ENCODE measurements at regions not wholly inside any gene's neighbourhood (a gene's known extent, or its start where the extent isn't known, plus 50 kb on each side); places are given as distances from the start of the nearest gene placed in this dataset.
"Not testable (repeated sequence)": the region's sequence is repeated elsewhere in the genome, so short reads cannot be mapped to it uniquely, and the experiment has no call there.

DNA sequence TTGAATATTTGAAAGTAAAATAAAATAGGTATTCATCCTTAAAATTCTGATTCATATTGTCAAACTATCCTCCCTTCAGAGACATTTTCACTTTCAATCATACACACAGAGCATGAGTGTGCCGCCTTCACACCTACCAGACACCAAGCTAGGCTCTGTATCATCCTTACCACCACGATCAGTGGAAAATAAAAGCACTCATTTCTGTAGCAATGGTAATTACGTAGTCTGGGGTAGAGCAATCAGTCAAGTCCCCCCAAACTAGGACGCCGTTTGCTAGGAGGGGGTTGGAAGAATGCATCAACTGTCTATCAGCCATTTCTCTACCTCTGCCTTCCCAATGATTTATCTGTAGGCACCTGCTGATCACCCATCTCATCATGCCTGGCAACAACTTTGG lies 84.6 kb upstream of the GRIN2A start:
- H3K4me3 ChIP-seq (ENCODE audit: low read length): no peak overlapping the region
- DNase-seq (ENCODE audit: low read depth, low spot score): no peak

DNA sequence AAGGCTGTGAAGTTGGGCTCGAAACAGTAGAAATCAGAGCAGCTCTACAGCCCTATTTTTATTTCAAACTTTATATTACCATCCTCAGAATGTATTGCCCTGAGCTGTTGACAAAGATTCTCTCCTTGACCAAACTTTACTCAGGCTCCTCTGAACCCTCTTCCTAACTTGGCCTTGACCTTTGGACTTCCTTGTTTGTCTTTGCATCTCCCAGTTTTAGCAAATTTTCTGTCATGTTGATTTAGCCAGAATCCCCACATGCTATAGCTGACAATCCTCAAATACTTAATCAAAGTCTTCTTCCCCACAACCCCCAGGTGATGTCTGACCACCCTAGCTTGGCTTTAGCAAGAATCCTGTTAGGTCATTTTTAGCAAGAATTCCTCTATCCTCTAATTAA lies 87.4 kb upstream of the GRIN2A start:
- no peak for DNase-seq (ENCODE audit: low read depth, low spot score)
- no peak overlapping the region for H3K4me3 ChIP-seq (ENCODE audit: low read length)

DNA sequence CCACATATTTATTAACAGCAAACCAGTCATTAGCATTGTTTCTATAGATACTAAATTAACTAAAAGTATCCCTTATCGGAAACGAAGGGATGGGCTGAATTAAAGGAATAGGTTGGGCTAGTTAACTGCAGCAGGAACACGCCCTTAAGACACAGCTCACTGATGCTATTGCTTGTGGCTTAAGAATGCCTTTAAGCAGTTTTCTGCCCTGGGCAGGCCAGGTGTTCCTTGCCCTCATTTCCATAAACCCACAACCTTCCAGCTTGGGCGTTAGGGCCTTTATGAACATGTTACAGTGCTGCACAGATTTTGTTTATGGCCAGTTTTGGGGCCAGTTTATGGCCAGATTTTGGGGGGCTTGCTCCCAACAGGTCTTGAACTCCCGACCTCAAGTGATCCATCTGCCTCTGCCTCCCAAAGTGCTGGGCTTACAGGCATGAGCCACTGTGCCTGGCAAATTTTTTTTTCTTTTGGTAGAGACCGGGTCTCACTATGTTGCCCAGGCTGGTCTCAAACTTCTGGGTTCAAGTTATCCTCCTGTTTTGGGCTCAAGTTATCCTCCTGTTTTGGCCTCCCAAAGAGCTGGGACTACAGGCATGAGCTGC lies 90.1 kb upstream of the GRIN2A start:
- DNase-seq (ENCODE audit: low read depth, low spot score): not testable (repeated sequence)

DNA sequence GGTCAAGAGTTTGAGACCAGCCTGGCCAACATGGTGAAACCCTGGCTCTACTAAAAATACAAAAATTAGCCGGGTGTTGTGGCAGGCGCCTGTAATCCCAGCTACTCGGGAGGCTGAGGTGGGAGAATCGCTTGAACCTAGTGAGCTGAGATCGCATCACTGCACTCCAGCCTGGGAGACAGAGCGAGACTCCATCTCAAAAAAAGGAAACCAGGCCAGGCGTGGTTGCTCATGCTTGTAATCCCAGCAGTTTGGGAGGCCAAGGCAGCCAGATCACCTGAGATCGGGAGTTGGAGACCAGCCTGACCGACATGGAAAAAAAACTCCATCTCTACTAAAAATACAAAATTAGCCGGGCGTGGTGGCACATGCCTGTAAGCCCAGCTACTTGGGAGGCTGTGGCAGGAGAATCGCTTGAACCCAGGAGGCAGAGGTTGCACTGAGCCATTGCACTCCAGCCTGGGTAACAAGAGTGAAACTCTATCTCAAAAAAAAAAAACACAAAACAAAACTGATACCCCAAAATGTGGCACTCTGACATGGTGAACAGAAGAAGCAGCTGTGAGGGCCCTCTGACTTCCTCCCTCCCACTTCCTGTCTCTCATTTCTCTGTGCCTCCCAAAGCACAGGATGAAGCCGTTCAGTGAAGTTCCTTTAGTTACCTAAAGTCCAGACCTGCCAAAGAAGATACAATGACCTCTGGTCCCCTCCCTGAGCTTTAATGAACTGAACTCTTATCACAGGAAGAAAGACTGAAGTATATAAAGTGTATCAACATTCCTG lies 93.2 kb upstream of the GRIN2A start:
- H3K4me3 ChIP-seq (ENCODE audit: low read length): not testable (repeated sequence)
- peak; percentile 30 for DNase-seq (ENCODE audit: low read depth, low spot score)

More for the DNA sequence above, 90.1 kb upstream of the GRIN2A start:
- H3K4me3 ChIP-seq (ENCODE audit: low read length): not testable (repeated sequence)

DNA sequence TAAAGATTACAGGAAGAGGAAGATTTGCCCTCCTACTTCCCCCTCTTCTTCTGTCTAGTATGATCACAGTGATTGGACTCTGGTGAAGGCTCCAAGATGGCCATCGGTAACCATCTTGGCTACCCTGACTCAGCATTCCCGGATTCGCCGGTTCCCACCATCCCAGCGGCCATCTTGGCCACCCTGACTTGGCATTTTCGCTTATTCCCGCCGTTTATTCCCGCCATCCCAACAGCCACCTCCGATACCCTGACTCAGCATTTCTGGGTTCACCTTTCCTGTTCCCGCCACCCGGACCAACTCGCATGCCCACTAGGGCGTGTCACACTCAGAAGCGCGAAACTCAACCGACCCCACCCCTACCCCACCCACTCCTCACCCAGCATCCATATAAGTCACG lies 95.4 kb upstream of the GRIN2A start:
- no peak for DNase-seq (ENCODE audit: low read depth, low spot score)
- H3K4me3 ChIP-seq (ENCODE audit: low read length): no peak overlapping the region

DNA sequence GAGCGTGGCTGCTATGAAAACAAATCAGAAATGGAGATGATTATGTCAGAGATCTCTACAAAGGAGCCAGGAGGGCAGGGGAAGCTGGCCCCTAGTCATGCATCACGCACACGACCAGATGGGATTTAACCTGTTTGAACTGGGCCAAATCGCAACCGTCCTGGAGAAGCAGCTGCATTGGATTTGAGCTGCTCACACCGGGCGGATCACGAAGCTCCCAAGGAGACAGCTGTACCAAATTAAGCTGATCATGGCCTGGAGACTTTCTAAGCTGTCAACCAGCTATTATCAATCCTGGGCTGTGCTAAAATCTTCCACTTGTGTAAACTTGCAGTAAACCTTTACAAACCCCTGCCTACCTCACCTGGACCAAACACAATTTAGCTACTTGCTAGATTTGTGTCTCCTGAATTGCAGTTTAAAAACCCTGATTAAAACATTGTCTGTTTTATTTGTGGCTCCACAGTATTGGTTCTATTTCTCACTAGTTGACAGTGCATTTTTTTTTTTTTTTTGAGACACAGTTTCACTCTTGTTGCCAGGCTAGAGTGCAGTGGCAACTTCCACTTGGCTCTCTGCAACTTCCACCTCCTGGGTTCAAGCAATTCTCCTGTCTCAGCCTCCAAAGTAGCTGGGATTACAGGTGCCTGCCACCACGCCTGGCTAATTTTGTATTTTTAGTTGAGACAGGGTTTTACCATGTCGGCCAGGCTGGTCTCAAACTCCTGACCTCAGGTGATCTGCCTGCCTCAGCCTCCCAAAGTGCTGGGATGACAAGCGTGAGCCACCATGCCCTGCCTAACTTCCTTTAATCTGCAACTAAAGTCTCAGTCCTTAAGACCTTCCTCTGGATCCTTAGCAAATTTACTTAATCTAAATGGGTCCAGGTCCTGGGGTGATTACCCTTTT lies 98.3 kb upstream of the GRIN2A start:
- DNase-seq (ENCODE audit: low read depth, low spot score): no peak
- no peak overlapping the region for H3K4me3 ChIP-seq (ENCODE audit: low read length)

DNA sequence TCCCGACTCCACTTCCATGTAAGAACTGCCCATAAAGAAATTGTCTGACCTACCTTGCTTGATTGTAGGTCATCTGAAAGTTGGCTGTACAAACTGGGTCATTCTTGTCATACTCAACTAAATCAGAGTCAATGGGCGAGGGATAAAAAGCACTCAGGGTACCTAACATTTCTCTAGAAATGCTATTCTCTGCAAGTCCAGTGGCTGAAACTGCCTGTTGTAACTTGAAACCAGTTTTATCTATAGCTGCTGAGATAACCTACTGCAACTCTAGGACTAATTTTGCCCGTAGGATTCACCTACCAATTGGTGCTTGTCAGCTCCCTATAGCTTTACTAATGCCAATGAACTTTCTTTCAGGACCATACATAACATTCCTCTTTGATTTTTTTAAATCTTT lies 100.1 kb upstream of the GRIN2A start:
- DNase-seq (ENCODE audit: low read depth, low spot score): no peak
- H3K4me3 ChIP-seq (ENCODE audit: low read length): no peak overlapping the region

DNA sequence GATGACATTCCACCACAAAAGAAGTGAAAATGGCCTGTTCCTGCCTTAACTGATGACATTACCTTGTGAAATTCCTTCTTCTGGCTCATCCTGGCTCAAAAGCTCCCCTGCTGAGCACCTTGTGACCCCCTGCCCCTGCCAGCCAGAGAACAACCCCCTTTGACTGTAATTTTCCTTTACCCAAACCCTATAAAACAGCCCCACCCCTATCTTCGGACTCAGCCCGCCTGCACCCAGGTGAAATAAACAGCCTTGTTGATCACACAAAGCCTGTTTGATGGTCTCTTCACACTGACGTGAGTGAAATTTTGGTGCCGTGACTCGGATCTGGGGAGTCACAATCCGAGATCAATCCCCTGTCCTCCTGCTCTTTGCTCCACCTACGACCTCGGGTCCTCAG lies 101.0 kb upstream of the GRIN2A start:
- H3K4me3 ChIP-seq (ENCODE audit: low read length); DNase-seq (ENCODE audit: low read depth, low spot score): not testable (repeated sequence)

DNA sequence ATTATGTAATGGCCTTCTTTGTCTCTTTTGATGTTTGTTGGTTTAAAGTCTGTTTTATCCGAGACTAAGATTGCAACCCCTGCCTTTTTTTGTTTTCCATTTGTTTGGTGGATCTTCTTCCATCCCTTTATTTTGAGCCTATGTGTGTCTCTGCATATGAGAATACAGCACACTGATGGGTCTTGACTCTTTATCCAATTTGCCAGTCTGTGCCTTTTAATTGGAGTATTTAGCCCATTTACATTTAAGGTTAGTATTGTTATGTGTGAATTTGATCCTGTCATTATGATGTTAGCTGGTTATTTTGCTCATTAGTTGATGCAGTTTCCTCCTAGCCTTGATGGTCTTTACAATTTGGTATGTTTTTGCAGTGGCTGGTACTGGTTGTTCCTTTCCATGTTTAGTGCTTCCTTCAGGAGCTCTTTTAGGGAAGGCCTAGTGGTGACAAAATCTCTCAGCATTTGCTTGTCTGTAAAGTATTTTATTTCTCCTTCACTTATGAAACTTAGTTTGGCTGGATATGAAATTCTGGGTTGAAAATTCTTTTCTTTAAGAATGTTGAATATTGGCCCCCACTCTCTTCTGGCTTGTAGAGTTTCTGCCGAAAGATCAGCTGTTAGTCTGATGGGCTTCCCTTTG lies 95.3 kb upstream of the ATF7IP2 start:
- H3K4me3 ChIP-seq (ENCODE audit: low read length); DNase-seq (ENCODE audit: low read depth, low spot score): not testable (repeated sequence)

DNA sequence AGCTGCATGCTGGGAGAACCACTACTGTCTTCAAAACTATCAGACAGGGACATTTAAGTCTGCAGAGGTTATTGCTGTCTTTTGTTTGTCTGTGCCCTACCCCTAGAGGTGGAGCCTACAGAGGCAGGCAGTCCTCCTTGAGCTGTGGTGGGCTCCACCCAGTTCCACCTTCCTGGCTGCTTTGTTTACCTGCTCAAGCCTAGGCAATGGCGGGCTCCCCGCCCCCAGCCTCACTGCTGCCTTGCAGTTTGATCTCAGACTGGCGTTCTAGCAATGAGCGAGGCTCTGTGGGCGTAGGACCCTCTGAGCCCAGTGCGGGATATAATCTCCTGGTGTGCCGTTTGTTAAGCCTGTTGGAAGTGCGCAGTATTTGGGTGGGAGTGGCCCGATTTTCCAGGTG lies 93.7 kb upstream of the ATF7IP2 start:
- not testable (repeated sequence) for H3K4me3 ChIP-seq (ENCODE audit: low read length); DNase-seq (ENCODE audit: low read depth, low spot score)

DNA sequence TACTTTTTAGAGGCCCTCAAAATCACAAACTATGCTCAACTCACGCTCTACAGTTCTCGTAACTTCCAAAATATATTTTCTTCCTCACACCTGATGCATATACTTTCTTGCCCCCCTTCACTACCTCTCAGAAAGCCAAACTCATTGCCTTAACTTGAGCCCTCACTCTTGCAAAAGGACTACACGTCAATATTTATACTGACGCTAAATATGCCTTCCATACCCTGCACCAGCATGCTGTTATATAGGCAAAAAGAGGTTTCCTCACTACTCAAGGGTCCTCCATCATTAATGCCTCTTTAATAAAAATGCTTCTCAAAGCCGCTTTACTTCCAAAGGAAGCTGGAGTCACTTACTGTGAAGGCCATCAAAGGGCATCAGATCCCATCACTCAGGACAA lies 92.9 kb upstream of the ATF7IP2 start:
- not testable (repeated sequence) for DNase-seq (ENCODE audit: low read depth, low spot score); H3K4me3 ChIP-seq (ENCODE audit: low read length)

DNA sequence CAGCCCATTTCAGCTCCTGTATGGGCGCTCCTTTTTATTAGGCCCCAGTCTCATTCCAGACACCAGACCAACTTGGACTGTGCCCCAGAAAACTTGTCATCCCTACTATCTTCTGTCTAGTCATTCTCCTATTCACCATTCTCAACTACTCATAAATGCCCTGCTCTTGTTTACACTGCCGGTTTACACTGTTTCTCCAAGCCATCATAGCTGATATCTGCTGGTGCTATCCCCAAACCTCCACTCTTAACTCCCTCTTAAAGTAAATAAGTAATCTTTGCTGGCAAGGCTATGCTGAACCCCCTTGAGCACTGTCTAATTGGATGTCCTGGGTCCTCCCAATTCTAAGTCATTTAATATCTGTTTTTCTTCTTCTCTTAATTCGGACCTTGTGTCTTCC lies 91.7 kb upstream of the ATF7IP2 start:
- not testable (repeated sequence) for DNase-seq (ENCODE audit: low read depth, low spot score)

DNA sequence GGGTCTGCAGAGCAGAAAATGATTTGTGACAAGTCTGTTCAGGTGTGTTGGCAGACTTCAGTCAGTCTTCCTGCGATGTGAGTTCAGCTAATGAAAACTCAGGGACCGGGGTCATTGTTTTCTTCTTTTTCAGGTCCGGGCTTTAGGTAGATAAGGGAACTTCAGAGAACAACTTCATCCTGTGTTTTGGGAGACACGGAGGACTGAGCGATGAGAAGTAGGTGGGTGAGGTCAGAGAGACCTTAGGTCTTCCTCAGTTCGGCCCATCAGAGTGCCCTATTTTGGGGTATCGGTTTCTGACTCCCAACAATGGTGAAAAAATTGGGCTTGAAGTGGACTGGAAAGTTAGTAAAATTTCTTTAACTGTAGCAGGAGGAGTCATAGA lies 88.9 kb upstream of the ATF7IP2 start:
- DNase-seq (ENCODE audit: low read depth, low spot score): no peak
- no peak overlapping the region for H3K4me3 ChIP-seq (ENCODE audit: low read length)

More for the DNA sequence above, 91.7 kb upstream of the ATF7IP2 start:
- not testable (repeated sequence) for H3K4me3 ChIP-seq (ENCODE audit: low read length)

DNA sequence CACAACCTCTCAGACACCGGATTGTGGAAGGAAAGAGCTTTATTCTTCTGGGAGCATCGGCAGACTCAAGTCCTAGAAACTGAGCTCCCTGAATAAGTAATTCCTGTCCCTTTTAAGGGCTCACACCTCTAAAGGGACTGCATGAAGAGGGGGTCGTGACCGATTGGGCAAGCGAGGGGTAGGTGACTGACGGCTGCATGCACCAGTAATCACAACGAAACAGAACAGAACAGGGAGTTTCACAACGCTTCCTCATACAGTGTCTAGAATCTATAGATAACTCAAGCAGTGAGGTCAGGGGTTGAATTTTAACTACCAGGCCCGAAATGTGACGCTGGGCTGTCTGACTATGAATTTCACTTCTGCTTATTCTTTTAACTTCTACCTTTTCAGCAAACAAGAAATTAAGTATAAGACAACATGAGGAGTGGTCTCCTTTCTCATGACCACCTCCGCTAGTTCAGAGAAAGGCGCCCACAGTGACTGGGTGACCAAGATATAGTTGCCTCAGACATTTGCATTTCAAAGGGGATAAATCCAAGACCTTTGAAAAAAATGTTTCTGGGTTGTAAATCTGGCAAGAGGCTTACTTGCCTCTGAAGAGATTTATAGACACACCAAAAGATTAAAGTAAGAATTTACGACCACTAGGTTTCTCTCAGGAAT lies 88.4 kb upstream of the ATF7IP2 start:
- no peak overlapping the region for H3K4me3 ChIP-seq (ENCODE audit: low read length)
- DNase-seq (ENCODE audit: low read depth, low spot score): no peak

DNA sequence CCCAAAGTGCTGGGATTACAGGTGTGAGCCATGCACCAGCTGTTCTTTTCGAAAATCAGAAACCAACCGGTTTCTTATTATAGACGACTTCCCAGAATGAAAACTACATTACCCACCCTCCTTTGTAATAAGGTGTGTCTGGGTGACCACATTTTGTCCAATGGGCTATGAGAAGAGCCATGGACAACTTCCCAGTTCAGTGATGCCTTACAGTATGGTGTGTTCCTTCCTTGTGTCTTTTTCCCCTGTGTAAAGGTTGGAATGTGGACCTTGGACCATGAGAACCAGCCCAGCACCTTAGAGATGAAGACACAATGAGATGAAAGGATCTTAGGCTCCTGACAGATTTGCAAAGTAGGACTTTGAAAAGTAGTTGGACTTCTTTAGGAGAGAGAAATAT lies 85.0 kb upstream of the ATF7IP2 start:
- H3K4me3 ChIP-seq (ENCODE audit: low read length): no peak overlapping the region
- DNase-seq (ENCODE audit: low read depth, low spot score): no peak

DNA sequence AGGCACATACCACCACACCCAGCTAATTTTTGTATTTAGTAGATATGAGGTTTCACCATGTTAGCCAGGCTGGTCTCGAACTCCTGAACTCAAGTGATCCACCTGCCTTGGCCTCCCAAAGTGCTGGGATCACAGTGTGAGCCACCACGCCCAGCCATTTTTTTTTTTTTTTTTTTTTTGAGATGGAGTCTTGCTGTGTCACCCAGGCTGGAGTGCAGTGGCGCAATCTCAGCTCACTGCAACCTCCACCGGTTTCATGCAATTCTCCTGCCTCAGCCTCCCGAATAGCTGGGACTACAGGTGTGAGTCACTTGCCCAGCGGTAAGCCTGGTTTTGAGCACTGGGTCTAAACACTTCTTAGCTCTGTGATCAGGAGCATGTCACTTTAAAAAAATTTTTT lies 84.3 kb upstream of the ATF7IP2 start:
- H3K4me3 ChIP-seq (ENCODE audit: low read length); DNase-seq (ENCODE audit: low read depth, low spot score): not testable (repeated sequence)

DNA sequence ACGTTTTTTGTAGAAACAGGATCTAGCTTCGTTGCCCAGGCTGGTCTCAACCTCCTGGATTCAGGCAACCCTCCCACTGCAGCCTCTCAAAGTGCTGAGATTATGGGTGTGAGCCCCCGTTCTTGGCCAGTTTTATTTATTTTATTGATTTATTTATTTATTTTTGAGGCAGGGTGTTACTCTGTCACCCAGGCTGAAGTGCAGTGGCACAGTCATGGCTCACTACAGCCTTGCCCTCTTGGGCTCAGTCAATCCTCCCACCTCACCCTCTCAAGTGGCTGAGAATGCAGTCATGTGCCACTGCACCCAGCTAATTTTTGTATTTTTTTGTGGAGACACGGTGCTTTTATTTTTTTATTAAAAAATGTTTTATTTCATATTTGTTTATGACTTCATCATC lies 79.9 kb upstream of the ATF7IP2 start:
- no peak overlapping the region for H3K4me3 ChIP-seq (ENCODE audit: low read length)
- DNase-seq (ENCODE audit: low read depth, low spot score): no peak

DNA sequence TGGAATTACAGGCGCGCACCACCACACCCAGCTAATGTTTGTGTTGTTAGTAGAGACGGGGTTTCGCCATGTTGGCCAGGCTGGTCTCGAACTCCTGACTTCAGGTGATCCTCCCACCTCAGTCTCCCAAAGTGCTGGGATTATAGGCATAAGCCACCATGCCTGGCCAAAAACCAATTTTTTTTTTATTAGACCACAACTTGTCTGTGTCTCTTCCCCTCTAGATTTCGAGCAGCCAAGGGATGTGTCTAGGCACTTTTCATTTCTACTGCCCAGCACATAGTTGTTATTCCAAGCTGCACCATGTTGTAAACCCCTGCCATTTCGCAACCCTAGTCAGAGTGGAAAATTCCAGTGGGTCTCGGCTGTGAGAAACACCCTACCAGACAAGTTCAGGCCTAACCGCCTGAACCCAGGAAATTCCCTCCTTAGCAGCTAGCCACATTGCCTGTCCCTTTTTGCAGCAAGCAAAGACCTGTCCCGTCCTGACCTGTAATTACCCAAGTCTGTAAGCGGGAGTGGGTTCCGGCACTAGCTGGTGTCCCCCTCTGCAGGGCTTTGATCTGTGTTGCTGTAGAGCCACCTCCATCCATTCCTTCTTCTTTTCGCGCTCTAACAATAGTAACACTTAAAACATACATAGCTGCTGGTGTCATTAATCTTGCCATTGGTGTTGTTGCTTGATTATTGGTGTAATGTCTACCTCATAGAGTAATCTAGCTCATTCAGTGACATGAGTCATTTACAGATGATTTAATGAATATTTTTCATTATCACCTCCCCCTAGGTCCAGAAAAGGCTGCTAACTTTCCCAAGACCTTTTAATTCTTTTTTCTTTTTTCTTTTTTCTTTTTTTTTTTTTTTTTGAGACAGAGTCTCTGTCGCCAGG lies 77.3 kb upstream of the ATF7IP2 start:
- no peak for DNase-seq (ENCODE audit: low read depth, low spot score)

More for the DNA sequence above, 77.3 kb upstream of the ATF7IP2 start:
- no peak overlapping the region for H3K4me3 ChIP-seq (ENCODE audit: low read length)
